ENCODE measurements at regions not wholly inside any gene's neighbourhood (a gene's known extent, or its start where the extent isn't known, plus 50 kb on each side); places are given as distances from the start of the nearest gene placed in this dataset.
"Not testable (repeated sequence)": the region's sequence is repeated elsewhere in the genome, so short reads cannot be mapped to it uniquely, and the experiment has no call there.

DNA sequence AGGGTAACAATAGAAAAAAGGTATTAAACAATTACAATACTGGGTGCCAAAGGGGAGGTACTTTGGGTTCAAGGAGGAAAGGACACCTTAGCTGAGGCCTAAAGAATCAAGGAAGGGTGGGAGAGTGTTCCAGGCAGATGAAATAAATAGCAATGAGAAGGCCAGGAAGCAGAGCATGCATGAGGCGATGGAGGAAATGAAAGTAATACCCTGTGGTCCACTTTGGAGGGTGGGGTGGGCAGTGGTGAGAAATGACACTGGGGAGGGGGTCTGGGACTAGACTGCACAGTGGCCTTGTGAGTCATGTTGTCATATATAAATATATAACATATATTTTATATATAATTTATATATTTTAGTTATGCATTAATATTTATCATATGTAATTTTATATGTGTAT, 55.9 kb downstream of the BHLHE40 start:
- Mint-ChIP-seq H3K4me3 (no peak overlapping the region), H3K4me1 (ENCODE audit: low read depth) (peaks cover 29% of the 10 kb centered on the region), H3K27ac (no peak overlapping the region)

DNA sequence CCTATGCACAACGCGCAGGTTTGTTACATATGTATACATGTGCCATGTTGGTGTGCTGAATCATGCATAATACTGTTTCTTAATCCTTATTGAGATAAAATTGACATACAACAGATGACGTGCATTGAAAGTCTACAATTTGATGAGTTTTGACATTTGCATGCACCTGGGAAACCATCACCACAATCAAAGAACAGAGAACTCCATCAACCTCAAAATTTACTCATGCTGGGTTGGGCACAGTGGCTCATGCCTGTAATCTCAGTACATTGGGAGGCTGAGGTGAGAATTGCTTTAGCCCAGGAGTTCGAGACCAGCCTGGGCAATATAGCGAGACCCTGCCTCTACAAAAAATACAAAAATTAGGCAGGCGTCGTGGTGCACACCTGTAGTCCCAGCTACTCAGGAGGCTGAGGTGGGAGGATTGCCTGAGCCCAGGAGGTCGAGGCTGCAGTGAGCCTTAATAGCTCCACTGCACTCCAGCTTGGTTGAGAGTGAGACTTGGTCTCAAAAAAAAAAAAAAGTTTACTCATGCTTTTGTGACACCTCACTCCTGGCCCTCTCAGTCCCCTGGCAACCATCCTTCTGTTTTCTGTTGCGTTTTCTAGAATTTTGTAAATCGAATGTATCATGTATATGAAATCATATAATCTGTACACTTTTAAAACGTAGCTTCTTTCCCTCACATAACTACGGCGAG, 56.6 kb downstream of the BHLHE40 start:
- no peak overlapping the region for H3K27ac Mint-ChIP-seq

More for the DNA sequence above, 55.9 kb downstream of the BHLHE40 start:
- Mint-ChIP-seq H3K27me3 (no peaks in the 10 kb centered on the region), H3K36me3 (ENCODE audit: low read depth) (no peaks in the 10 kb centered on the region), H3K9me3 (no peaks in the 10 kb centered on the region)
- no peak for DNase-seq

DNA sequence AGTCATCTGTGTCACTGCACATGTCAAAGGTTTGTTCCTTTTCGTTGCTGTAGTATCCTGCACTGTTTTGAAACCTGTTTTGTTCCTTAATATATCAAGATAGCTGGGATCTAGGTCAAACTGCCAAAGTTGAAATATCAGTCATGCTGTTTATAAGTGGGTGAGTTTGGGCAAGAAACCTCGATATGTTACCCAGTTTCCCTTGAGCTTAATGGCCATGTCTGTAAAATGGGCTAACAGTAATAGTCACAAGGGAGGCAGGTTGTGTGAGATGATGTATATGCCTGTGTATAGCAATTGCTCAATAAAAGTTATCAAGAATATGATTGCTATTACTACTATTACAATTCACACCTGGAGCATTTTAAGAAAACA, 57.1 kb downstream of the BHLHE40 start:
- Mint-ChIP-seq H3K36me3 (ENCODE audit: low read depth) (no peaks in the 10 kb centered on the region), H3K27ac (peak overlapping the region; percentile 0)

More for the DNA sequence above, 56.6 kb downstream of the BHLHE40 start:
- Mint-ChIP-seq H3K27me3 (no peaks in the 10 kb centered on the region), H3K4me1 (ENCODE audit: low read depth) (peaks cover 29% of the 10 kb centered on the region), H3K36me3 (ENCODE audit: low read depth) (no peaks in the 10 kb centered on the region), H3K4me3 (no peak overlapping the region), H3K9me3 (no peaks in the 10 kb centered on the region)
- no peak for DNase-seq

DNA sequence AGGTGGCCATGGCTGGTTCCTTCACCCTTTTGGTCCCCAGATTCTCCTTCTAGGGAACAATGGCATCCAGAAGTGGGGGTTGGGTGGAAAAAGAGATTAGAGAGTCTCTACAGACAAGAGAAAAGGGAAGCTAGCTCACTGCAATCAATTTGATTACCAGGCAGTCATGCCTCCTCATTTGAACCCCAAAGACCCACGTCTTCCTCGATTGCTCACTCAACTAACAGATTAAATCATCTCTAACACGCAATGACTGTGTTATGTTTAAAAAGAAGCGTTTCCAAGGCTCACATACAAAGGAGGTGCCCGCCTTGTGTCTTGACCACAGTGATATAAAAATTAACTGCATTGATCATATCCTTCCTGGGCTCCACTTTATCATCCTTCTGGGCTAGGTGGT, 57.6 kb downstream of the BHLHE40 start:
- DNase-seq, result no peak
- peaks cover 29% of the 10 kb centered on the region for H3K4me1 Mint-ChIP-seq (ENCODE audit: low read depth)
- no peaks in the 10 kb centered on the region for H3K27me3 Mint-ChIP-seq
- no peaks in the 10 kb centered on the region for H3K9me3 Mint-ChIP-seq
- H3K27ac Mint-ChIP-seq, result no peak overlapping the region
- H3K4me3 Mint-ChIP-seq, result no peak overlapping the region
- H3K36me3 Mint-ChIP-seq (ENCODE audit: low read depth), result no peaks in the 10 kb centered on the region

More for the DNA sequence above, 57.1 kb downstream of the BHLHE40 start:
- no peak for DNase-seq
- peaks cover 29% of the 10 kb centered on the region for H3K4me1 Mint-ChIP-seq (ENCODE audit: low read depth)
- no peaks in the 10 kb centered on the region for H3K9me3 Mint-ChIP-seq
- H3K27me3 Mint-ChIP-seq, result no peaks in the 10 kb centered on the region
- no peak overlapping the region for H3K4me3 Mint-ChIP-seq

DNA sequence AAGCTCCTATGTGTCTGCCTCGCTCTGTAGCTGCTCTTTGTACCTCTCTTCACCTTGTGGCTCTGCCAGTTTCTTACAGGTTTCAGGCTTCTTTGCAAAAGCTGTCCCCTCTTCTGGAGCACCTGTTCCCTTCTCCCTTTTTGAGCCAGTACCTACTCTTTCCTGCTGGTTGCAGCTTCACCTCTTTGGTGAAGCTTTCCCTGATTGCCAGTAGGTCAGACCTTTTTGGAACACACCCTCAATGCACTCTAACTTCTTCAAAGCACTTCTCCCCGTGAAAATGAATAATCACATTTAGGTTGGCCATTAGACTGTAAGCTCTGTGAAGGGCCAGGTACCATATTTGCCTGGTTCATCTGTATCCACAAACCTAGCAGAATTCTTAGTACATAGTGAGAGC, 60.3 kb downstream of the BHLHE40 start:
- Mint-ChIP-seq H3K36me3 (ENCODE audit: low read depth) (no peaks in the 10 kb centered on the region), H3K27ac (no peak overlapping the region), H3K9me3 (no peaks in the 10 kb centered on the region), H3K27me3 (no peaks in the 10 kb centered on the region), H3K4me3 (no peak overlapping the region), H3K4me1 (ENCODE audit: low read depth) (peaks cover 29% of the 10 kb centered on the region)
- no peak for DNase-seq

DNA sequence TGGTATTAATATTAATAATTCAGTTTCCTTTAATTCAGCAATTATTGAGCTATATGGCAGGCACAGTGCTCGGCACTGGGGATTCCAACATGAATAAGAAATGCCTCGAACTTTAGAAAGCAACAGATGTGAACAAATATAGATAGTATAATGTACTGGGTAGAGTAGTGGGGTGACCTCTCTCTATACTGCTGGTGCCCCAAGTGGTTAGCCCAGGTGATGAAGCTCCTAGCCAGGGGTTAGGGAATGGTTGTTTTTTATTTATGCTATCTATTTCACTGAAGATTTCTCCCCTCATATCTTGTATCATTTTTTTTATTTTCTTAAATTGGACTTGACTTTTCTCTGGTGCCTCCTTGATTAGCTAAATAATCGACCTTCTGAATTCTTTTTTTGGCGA, 62.1 kb downstream of the BHLHE40 start:
- no peak overlapping the region for H3K4me3 Mint-ChIP-seq
- H3K4me1 Mint-ChIP-seq (ENCODE audit: low read depth), result peaks cover 24% of the 10 kb centered on the region
- no peak overlapping the region for H3K27ac Mint-ChIP-seq
- H3K36me3 Mint-ChIP-seq (ENCODE audit: low read depth), result no peaks in the 10 kb centered on the region
- no peaks in the 10 kb centered on the region for H3K9me3 Mint-ChIP-seq
- no peaks in the 10 kb centered on the region for H3K27me3 Mint-ChIP-seq
- DNase-seq, result no peak

DNA sequence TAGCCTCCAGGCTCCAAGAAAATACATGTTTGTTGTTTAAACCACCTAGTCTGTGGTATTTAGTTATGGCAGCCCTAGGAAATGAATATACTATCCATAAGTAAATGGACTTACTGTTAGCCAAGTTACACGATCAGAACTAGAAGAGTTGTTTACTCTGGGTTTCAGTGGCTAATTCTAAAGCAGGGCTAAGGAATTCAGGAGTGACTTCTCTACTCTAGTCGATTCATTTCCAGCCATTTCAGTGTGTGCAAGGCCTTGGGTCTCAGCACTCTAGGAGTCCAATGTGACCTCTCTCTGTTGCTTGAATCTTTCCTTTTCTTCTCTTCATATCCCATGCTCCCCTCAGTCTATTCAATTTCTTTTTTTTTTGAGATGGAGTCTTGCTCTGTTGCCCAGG, 66.7 kb downstream of the BHLHE40 start:
- no peak overlapping the region for H3K4me3 Mint-ChIP-seq
- peaks cover 2% of the 10 kb centered on the region for H3K4me1 Mint-ChIP-seq (ENCODE audit: low read depth)
- H3K36me3 Mint-ChIP-seq (ENCODE audit: low read depth), result no peaks in the 10 kb centered on the region
- DNase-seq, result no peak
- no peaks in the 10 kb centered on the region for H3K27me3 Mint-ChIP-seq
- peaks cover 11% of the 10 kb centered on the region for H3K9me3 Mint-ChIP-seq
- H3K27ac Mint-ChIP-seq, result no peak overlapping the region

DNA sequence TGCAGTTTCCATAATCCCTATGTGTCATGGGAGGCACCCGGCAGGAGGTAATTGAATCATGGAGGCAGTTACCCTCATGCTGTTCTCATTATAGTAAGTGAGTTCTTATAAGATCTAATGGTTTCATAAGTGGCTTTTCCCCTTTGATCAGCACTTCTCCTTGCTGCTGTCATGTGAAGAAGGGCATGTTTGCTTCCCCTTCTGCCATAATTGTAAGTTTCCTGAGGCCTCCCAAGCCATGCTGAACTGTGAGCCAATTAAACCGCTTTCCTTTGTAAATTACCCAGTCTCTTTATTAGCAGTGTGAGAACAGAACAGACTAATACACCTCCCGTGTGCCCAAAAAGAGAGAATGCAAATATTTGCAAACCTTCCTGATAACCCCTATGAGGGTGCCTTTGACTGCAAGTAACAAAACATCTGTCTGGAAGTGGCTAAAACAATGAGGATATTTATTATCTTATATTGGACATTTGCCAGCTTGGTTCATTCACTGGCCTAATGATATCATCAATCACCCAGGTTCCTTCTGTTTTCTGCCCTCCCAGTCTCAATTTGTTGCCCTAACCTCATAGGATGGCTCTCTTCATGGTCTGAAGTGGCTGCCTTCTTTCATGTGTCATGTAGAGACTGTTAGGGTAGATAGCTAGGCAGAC, 68.7 kb downstream of the BHLHE40 start:
- Mint-ChIP-seq H3K4me3 (no peak overlapping the region), H3K4me1 (ENCODE audit: low read depth) (peaks cover 21% of the 10 kb centered on the region), H3K27me3 (no peaks in the 10 kb centered on the region), H3K36me3 (ENCODE audit: low read depth) (no peaks in the 10 kb centered on the region), H3K27ac (no peak overlapping the region), H3K9me3 (peaks cover 11% of the 10 kb centered on the region)
- no peak for DNase-seq

DNA sequence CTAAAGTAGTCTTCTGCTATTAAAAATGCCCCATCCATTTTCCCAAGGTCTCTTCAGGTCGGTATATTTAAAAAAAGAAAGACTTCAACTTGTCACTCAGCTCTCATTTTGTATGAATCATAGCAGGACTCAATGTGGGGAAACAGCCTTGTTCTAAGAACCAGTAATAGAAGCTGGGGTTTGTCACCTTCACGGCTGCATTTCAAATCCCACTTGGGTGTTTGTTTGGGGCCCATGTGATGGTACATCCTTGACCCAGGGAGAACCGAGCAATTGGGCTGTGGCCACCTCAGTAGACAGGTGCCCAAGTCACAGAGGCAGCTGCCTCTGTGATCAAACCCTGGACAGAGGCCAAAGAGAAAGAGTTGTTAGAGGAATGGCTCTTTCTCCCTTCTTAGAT, 70.3 kb upstream of the ARL8B start:
- H3K27ac Mint-ChIP-seq, result peak overlapping the region; percentile 41

DNA sequence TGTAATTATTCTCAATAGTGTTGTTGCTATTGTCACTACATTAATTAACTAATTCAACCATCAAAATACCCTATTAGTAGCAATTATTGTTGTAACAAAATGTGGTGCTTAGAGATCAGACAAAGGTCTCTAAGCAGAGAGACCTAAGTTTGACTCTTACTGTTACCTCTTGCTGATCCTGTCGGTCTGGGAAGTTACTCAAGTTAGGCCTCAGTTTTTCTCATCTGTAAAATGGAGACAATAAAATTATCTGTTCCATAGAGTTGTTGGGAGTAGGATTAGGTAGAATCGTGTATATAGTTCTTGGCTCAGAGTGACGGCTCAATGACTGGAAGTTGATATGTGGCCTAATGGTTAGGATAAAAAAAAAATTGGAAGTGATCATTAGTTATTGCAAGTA, 69.8 kb upstream of the ARL8B start:
- Mint-ChIP-seq H3K4me1 (ENCODE audit: low read depth) (peaks cover 34% of the 10 kb centered on the region), H3K9me3 (peaks cover 10% of the 10 kb centered on the region), H3K4me3 (no peak overlapping the region), H3K27me3 (no peaks in the 10 kb centered on the region), H3K27ac (peak overlapping the region; percentile 24), H3K36me3 (ENCODE audit: low read depth) (no peaks in the 10 kb centered on the region)
- no peak for DNase-seq

More for the DNA sequence above, 70.3 kb upstream of the ARL8B start:
- Mint-ChIP-seq H3K4me1 (ENCODE audit: low read depth) (peaks cover 34% of the 10 kb centered on the region), H3K4me3 (no peak overlapping the region), H3K36me3 (ENCODE audit: low read depth) (no peaks in the 10 kb centered on the region), H3K27me3 (no peaks in the 10 kb centered on the region), H3K9me3 (peaks cover 11% of the 10 kb centered on the region)
- DNase-seq, result no peak

DNA sequence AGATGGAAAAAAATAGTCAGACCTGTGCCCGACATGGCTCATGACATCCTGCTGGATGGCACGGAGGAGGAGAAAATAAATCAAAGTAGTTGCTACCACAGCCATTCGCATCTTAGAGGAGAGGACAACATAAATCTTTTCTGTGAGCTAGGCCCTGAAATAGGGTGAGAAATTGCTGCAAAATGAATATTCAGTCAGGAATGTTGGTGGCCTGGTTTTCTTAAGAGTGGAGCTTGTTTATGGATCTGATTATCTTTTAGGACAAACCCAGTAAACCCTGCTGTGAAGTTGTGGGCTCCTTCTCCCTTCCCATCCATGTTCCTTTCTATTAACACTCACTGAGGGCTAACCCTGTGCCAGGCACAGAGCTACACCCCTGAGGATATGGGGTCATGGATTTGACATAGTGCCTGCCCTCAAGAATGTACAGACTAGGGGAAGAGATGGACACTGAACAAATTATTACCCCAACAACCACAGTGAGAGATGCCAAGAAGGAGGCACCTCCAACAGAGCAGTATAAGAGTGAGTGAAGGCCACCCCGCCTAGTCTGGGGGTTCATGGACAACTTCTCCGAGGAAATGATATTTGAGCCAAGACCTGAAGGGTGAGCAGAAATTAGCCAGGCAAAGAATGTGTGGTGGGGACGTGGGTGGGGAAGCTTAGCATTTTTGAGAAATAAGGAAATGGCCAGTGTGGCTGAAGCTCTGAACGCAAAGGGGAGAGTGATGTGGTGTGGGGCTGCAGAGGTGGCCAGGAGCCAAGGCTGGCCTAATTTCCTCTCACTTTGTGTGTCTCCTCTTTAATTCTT, 68.9 kb upstream of the ARL8B start:
- H3K36me3 Mint-ChIP-seq (ENCODE audit: low read depth), result no peaks in the 10 kb centered on the region
- peaks cover 37% of the 10 kb centered on the region for H3K4me1 Mint-ChIP-seq (ENCODE audit: low read depth)
- H3K27me3 Mint-ChIP-seq, result no peaks in the 10 kb centered on the region
- no peak overlapping the region for H3K27ac Mint-ChIP-seq
- no peak overlapping the region for H3K4me3 Mint-ChIP-seq
- H3K9me3 Mint-ChIP-seq, result peaks cover 2% of the 10 kb centered on the region
- DNase-seq, result no peak

DNA sequence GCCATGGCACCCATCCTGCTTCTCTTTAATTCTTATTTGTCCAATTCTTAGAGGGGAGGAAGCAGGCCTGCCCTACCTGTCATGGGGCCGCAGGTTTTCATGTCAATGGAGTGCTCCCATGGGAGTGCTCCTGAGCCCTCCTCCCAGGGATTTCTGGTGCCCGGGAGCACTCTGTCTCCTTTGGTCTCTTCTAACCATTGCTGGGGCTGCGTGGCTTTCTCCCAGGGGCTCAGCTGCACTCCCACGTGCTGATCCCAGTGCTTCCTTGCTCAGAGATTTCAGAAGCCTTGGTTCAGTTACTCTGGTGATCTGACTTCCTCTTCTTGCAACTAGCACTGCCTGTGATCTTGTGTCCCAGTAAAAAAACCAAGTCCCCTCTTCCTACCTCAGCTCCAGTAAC, 68.0 kb upstream of the ARL8B start:
- H3K4me3 Mint-ChIP-seq, result no peak overlapping the region
- no peaks in the 10 kb centered on the region for H3K27me3 Mint-ChIP-seq
- peaks cover 39% of the 10 kb centered on the region for H3K4me1 Mint-ChIP-seq (ENCODE audit: low read depth)
- no peak overlapping the region for H3K27ac Mint-ChIP-seq
- H3K9me3 Mint-ChIP-seq, result no peaks in the 10 kb centered on the region
- H3K36me3 Mint-ChIP-seq (ENCODE audit: low read depth), result no peaks in the 10 kb centered on the region
- DNase-seq, result no peak

DNA sequence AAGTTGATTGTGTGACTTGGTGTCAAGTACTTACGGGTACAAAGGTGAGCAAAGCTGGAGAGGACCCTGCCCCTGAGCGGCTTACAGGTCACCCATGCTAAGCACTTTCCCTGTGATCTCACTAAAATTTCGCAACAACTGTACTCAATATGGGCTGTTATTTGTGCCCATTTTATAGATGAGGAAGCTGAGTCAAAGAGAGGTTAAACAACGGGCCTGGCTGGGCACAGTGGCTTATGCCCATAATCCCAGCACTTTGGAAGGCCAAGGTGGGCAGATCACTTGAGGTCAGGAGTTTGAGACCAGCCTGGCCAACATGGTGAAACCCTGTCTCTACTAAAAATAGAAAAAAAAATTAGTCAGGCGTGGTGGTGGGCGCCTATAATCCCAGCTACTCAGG, 67.5 kb upstream of the ARL8B start:
- not testable (repeated sequence) for H3K27me3 Mint-ChIP-seq; DNase-seq; H3K36me3 Mint-ChIP-seq (ENCODE audit: low read depth); H3K4me3 Mint-ChIP-seq; H3K27ac Mint-ChIP-seq; H3K9me3 Mint-ChIP-seq
- H3K4me1 Mint-ChIP-seq (ENCODE audit: low read depth), result peaks cover 39% of the 10 kb centered on the region

DNA sequence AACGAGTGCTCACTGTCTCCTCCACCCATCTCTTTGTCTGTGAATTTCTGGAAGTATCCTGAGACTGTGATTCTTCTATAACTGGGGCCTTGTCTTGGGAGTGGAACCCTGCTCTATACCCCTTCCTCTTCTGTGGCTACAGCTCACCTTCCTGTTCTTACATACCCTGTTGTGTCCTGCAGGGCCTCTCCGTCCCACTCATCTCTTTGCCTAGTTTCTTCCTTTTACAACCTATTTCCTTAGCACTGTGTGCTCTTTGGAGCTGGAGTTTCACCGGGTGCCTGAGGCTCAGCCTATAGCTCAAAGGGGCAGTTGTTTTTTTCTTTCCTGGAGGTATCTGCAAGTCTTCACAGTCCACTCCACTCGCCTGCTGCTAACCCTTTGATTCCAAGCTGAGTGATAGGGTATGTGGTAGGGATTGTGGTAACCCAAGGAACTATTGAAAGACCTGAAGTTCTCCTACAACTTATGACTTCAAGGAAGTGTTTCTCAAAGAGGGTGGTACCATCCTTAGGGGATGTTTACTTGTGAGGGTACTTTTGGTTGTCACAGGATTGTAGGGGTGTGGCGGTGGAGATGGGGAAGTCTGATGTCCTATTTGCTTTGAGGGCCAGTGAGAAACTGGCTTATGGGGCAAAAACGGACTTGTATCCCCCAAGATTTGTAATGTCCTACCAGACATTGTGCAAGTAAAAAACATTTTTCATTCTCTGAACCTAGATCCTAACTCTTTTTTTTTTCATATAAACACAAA, 66.6 kb upstream of the ARL8B start:
- H3K27me3 Mint-ChIP-seq, result no peaks in the 10 kb centered on the region
- peaks cover 41% of the 10 kb centered on the region for H3K4me1 Mint-ChIP-seq (ENCODE audit: low read depth)
- no peaks in the 10 kb centered on the region for H3K36me3 Mint-ChIP-seq (ENCODE audit: low read depth)
- H3K4me3 Mint-ChIP-seq, result no peak overlapping the region
- peak overlapping the region; percentile 11 for H3K27ac Mint-ChIP-seq
- no peaks in the 10 kb centered on the region for H3K9me3 Mint-ChIP-seq
- DNase-seq, result no peak
